GM23338 (cell line): ENCODE measurements at regions not wholly inside any gene's neighbourhood (a gene's known extent, or its start where the extent isn't known, plus 50 kb on each side); places are given as distances from the start of the nearest gene placed in this dataset.

Experiments
- ATAC-seq: fragments of 200-7000 bp; cut with Tn5 transposase; 3 replicates; pipeline ENCODE4 v1.9.1; 2020
- DNase-seq: peaks from one replicate; pipeline ENCODE4 v3.0.0-alpha.2; 2015; ENCODE audit warnings: low spot score
- H2AFZ ChIP-seq: fragments of 200-600 bp; sonication (generic); 2 replicates; pipeline ENCODE4 v1.8.0; 2016; ENCODE audit warnings: antibody characterized with exemption, mild to moderate bottlenecking, moderate library complexity
- H3F3A ChIP-seq: fragments of 200-600 bp; sonication (generic); replicated peaks from 2 replicates; pipeline ENCODE4 v1.8.0; 2017; ENCODE audit warnings: antibody characterized with exemption, mixed run types, low read depth
- H3K27ac ChIP-seq: fragments of 200-600 bp; sonication (generic); 2 replicates; pipeline ENCODE4 v1.6.1; 2016; ENCODE audit warnings: low read depth
- H3K27me3 ChIP-seq: fragments of 200-600 bp; sonication (generic); 2 replicates; pipeline ENCODE4 v1.8.0; 2016; ENCODE audit warnings: mild to moderate bottlenecking, mixed run types, moderate library complexity; ENCODE audit not compliant: insufficient read depth
- H3K36me3 ChIP-seq: fragments of 200-600 bp; sonication (generic); 2 replicates; pipeline ENCODE4 v1.8.0; 2016; ENCODE audit warnings: mild to moderate bottlenecking; ENCODE audit not compliant: insufficient read depth
- H3K4me1 ChIP-seq: fragments of 200-600 bp; sonication (generic); 2 replicates; pipeline ENCODE4 v1.8.0; 2016; ENCODE audit warnings: mild to moderate bottlenecking, moderate library complexity; ENCODE audit not compliant: insufficient read depth
- H3K4me2 ChIP-seq: fragments of 200-600 bp; sonication (generic); 2 replicates; pipeline ENCODE4 v1.7.1; 2017; ENCODE audit warnings: mixed run types
- H3K4me3 ChIP-seq: fragments of 200-600 bp; sonication (generic); 2 replicates; pipeline ENCODE4 v1.6.1; 2016; ENCODE audit warnings: mixed run types
- H3K79me2 ChIP-seq: fragments of 200-600 bp; sonication (generic); replicated peaks from 2 replicates; pipeline ENCODE4 v1.8.0; 2017; ENCODE audit warnings: mild to moderate bottlenecking; ENCODE audit not compliant: insufficient read depth
- H3K9me2 ChIP-seq: fragments of 200-600 bp; sonication (generic); 2 replicates; pipeline ENCODE4 v1.8.0; 2017; ENCODE audit not compliant: insufficient read depth
- H4K20me1 ChIP-seq: fragments of 200-600 bp; sonication (generic); replicated peaks from 2 replicates; pipeline ENCODE4 v1.8.0; 2017; ENCODE audit warnings: mild to moderate bottlenecking; ENCODE audit not compliant: insufficient read depth
- H3K27ac Mint-ChIP-seq: 2 replicates; pipeline ENCODE4 v1.8.0; 2020; ENCODE audit warnings: inconsistent platforms, mild to moderate bottlenecking, moderate library complexity, mixed read lengths
- H3K27me3 Mint-ChIP-seq: 3 replicates; pipeline ENCODE4 v1.8.0; 2022; ENCODE audit warnings: low read depth, mild to moderate bottlenecking, moderate library complexity, mixed read lengths, inconsistent platforms; ENCODE audit not compliant: insufficient read depth, poor library complexity
- H3K36me3 Mint-ChIP-seq: 3 replicates; pipeline ENCODE4 v1.8.0; 2021; ENCODE audit warnings: low read depth, mild to moderate bottlenecking, inconsistent platforms, moderate library complexity, mixed read lengths
- H3K4me1 Mint-ChIP-seq: 3 replicates; pipeline ENCODE4 v1.8.0; 2020; ENCODE audit warnings: mild to moderate bottlenecking, inconsistent platforms, mixed read lengths
- H3K4me3 Mint-ChIP-seq: 3 replicates; pipeline ENCODE4 v1.8.0; 2021; ENCODE audit warnings: moderate library complexity, mild to moderate bottlenecking, inconsistent platforms, mixed read lengths
- H3K9me3 Mint-ChIP-seq: 3 replicates; pipeline ENCODE4 v1.8.0; 2020; ENCODE audit warnings: moderate library complexity, mild to moderate bottlenecking, inconsistent platforms, mixed read lengths
- CREB1 ChIP-seq: fragments of 250-450 bp; sonication (Bioruptor Pico); IDR thresholded peaks from 2 replicates; pipeline ENCODE4 v1.5.0; 2020; ENCODE audit warnings: low read depth, mild to moderate bottlenecking, moderate library complexity
- EZH2phosphoT487 ChIP-seq: fragments of 200-600 bp; sonication (generic); IDR thresholded peaks from one replicate; pipeline ENCODE4 v1.8.1; 2018; ENCODE audit warnings: antibody characterized with exemption; ENCODE audit not compliant: unreplicated experiment
- JUNB ChIP-seq: IDR thresholded peaks from one replicate; pipeline ENCODE4 v1.6.1; 2016; ENCODE audit warnings: antibody characterized with exemption; ENCODE audit not compliant: unreplicated experiment
- POLR2AphosphoS5 ChIP-seq: IDR thresholded peaks from 2 replicates; pipeline ENCODE4 v1.6.1; 2016; ENCODE audit warnings: antibody characterized with exemption, low read depth
- STAT1 ChIP-seq: IDR thresholded peaks from one replicate; pipeline ENCODE4 v1.6.1; 2016; ENCODE audit warnings: antibody characterized with exemption; ENCODE audit not compliant: unreplicated experiment
- TF ChIP-seq, protein P1 (sequence below): fragments of 250-450 bp; sonication (Bioruptor Pico); IDR thresholded peaks from 2 replicates; pipeline ENCODE4 v1.5.0; 2020; ENCODE audit warnings: mild to moderate bottlenecking, moderate library complexity
- TF ChIP-seq, protein P2 (sequence below), 2 experiments: fragments of 200-600 bp in 1 of 2; sonication (generic) in 1 of 2; conservative IDR thresholded peaks; 2 replicates each; pipeline versions ENCODE4 v1.5.1 to v1.6.1; 2016 to 2017; ENCODE audit warnings: antibody characterized with exemption in 2 of 2, low read depth in 2 of 2, mild to moderate bottlenecking in 2 of 2, moderate library complexity in 1 of 2
- TF ChIP-seq, protein P3 (sequence below): IDR thresholded peaks from 2 replicates; pipeline ENCODE4 v1.6.1; 2016; ENCODE audit warnings: antibody characterized with exemption

DNA sequence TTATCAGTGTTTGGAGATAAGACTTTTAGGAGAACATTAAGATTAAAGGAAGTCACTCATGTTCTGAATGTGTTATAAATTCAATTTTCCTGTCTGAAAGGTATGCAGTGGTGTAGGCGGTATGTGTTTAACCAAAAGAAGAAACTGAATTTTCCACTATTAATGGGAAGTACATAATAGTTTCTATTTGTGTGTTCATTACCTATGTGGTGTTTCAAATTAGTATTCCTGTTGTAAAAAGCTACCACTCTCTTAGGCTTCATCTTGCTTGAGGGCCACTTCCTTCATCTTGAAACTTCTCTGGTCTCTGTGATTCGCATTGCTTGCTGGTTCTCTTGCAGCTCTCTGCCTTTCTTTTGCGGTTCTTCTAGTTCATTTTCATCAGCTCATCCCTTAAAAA, 123.4 kb downstream of the HLX start (continued):
- TF ChIP-seq, protein P1, sequence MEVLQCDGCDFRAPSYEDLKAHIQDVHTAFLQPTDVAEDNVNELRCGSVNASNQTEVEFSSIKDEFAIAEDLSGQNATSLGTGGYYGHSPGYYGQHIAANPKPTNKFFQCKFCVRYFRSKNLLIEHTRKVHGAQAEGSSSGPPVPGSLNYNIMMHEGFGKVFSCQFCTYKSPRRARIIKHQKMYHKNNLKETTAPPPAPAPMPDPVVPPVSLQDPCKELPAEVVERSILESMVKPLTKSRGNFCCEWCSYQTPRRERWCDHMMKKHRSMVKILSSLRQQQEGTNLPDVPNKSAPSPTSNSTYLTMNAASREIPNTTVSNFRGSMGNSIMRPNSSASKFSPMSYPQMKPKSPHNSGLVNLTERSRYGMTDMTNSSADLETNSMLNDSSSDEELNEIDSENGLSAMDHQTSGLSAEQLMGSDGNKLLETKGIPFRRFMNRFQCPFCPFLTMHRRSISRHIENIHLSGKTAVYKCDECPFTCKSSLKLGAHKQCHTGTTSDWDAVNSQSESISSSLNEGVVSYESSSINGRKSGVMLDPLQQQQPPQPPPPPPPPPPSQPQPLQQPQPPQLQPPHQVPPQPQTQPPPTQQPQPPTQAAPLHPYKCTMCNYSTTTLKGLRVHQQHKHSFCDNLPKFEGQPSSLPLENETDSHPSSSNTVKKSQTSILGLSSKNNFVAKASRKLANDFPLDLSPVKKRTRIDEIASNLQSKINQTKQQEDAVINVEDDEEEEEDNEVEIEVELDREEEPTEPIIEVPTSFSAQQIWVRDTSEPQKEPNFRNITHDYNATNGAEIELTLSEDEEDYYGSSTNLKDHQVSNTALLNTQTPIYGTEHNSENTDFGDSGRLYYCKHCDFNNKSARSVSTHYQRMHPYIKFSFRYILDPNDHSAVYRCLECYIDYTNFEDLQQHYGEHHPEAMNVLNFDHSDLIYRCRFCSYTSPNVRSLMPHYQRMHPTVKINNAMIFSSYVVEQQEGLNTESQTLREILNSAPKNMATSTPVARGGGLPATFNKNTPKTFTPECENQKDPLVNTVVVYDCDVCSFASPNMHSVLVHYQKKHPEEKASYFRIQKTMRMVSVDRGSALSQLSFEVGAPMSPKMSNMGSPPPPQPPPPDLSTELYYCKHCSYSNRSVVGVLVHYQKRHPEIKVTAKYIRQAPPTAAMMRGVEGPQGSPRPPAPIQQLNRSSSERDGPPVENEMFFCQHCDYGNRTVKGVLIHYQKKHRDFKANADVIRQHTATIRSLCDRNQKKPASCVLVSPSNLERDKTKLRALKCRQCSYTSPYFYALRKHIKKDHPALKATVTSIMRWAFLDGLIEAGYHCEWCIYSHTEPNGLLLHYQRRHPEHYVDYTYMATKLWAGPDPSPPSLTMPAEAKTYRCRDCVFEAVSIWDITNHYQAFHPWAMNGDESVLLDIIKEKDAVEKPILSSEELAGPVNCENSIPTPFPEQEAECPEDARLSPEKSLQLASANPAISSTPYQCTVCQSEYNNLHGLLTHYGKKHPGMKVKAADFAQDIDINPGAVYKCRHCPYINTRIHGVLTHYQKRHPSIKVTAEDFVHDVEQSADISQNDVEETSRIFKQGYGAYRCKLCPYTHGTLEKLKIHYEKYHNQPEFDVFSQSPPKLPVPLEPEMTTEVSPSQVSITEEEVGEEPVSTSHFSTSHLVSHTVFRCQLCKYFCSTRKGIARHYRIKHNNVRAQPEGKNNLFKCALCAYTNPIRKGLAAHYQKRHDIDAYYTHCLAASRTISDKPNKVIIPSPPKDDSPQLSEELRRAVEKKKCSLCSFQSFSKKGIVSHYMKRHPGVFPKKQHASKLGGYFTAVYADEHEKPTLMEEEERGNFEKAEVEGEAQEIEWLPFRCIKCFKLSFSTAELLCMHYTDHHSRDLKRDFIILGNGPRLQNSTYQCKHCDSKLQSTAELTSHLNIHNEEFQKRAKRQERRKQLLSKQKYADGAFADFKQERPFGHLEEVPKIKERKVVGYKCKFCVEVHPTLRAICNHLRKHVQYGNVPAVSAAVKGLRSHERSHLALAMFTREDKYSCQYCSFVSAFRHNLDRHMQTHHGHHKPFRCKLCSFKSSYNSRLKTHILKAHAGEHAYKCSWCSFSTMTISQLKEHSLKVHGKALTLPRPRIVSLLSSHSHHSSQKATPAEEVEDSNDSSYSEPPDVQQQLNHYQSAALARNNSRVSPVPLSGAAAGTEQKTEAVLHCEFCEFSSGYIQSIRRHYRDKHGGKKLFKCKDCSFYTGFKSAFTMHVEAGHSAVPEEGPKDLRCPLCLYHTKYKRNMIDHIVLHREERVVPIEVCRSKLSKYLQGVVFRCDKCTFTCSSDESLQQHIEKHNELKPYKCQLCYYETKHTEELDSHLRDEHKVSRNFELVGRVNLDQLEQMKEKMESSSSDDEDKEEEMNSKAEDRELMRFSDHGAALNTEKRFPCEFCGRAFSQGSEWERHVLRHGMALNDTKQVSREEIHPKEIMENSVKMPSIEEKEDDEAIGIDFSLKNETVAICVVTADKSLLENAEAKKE, result no peak
- TF ChIP-seq CREB1 (CRISPR knock-in tag), result no peak
- TF ChIP-seq EZH2phosphoT487, result no peak
- no peak for TF ChIP-seq JUNB
- no peak for TF ChIP-seq POLR2AphosphoS5
- TF ChIP-seq STAT1, result no peak

DNA sequence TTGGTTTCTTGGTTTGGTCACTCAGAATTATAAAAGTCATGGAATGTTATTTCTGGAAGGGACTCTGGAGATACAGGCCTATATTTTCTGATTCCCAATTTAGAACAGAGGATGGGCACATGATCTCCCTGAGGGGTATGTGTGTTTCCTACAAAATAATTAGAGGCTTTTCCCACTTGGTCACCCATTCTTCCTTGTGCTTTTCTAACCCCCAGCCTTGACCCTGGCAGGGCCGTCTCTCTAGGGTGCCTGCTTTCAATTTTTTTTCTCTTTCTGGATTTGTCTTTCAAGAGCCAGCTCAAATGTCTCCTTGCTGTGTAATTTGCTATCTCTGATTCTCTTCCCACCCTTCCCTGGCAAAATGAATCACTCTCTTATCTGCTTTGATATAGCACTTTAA, 131.9 kb downstream of the HLX start:
- H3F3A ChIP-seq, result no peaks in the 10 kb centered on the region
- no peak overlapping the region for H3K27ac Mint-ChIP-seq
- H3K9me3 Mint-ChIP-seq, result no peaks in the 10 kb centered on the region; the same call in 2 of the 3 replicates
- H3K9me2 ChIP-seq, result no peaks in the 10 kb centered on the region
- H3K4me1 ChIP-seq, result no peaks in the 10 kb centered on the region
- H3K36me3 Mint-ChIP-seq, result no peaks in the 10 kb centered on the region
- no peaks in the 10 kb centered on the region for H3K79me2 ChIP-seq
- H3K4me3 Mint-ChIP-seq, result no peak overlapping the region
- no peak overlapping the region for H3K4me2 ChIP-seq
- TF ChIP-seq EZH2phosphoT487 (no peak), STAT1 (no peak), JUNB (no peak)
- TF ChIP-seq, protein P2, sequence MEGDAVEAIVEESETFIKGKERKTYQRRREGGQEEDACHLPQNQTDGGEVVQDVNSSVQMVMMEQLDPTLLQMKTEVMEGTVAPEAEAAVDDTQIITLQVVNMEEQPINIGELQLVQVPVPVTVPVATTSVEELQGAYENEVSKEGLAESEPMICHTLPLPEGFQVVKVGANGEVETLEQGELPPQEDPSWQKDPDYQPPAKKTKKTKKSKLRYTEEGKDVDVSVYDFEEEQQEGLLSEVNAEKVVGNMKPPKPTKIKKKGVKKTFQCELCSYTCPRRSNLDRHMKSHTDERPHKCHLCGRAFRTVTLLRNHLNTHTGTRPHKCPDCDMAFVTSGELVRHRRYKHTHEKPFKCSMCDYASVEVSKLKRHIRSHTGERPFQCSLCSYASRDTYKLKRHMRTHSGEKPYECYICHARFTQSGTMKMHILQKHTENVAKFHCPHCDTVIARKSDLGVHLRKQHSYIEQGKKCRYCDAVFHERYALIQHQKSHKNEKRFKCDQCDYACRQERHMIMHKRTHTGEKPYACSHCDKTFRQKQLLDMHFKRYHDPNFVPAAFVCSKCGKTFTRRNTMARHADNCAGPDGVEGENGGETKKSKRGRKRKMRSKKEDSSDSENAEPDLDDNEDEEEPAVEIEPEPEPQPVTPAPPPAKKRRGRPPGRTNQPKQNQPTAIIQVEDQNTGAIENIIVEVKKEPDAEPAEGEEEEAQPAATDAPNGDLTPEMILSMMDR (conservative IDR thresholded peaks at IDR 0.05; ENCODE audit: low read depth in 2 of 2), result no peak
- TF ChIP-seq, protein P3, sequence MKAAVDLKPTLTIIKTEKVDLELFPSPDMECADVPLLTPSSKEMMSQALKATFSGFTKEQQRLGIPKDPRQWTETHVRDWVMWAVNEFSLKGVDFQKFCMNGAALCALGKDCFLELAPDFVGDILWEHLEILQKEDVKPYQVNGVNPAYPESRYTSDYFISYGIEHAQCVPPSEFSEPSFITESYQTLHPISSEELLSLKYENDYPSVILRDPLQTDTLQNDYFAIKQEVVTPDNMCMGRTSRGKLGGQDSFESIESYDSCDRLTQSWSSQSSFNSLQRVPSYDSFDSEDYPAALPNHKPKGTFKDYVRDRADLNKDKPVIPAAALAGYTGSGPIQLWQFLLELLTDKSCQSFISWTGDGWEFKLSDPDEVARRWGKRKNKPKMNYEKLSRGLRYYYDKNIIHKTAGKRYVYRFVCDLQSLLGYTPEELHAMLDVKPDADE, result no peak
- no peak overlapping the region for H2AFZ ChIP-seq
- H3K27ac ChIP-seq, result no peak overlapping the region
- ATAC-seq (no peak), DNase-seq (no peak)
- no peaks in the 10 kb centered on the region for H3K27me3 ChIP-seq
- no peaks in the 10 kb centered on the region for H4K20me1 ChIP-seq
- H3K27me3 Mint-ChIP-seq, result no peaks in the 10 kb centered on the region
- no peaks in the 10 kb centered on the region for H3K4me1 Mint-ChIP-seq
- H3K36me3 ChIP-seq, result no peaks in the 10 kb centered on the region; the same call in 1 of the 2 replicates
- no peak overlapping the region for H3K4me3 ChIP-seq
